AG10803 (cell line): ENCODE measurements at regions not wholly inside any gene's neighbourhood (a gene's known extent, or its start where the extent isn't known, plus 50 kb on each side); places are given as distances from the start of the nearest gene placed in this dataset.

ENCODE experiments used
- DNase-seq: peaks from one replicate; pipeline ENCODE4 v3.0.0; 2010; ENCODE audit warnings: low read depth
- H3K4me3 ChIP-seq: 2 replicates; pipeline ENCODE4 v1.5.1; 2011; ENCODE audit warnings: mild to moderate bottlenecking, low read length, control low read depth
- TF ChIP-seq, protein P1 (sequence below): conservative IDR thresholded peaks from 2 replicates; pipeline ENCODE4 v1.5.1; 2011; ENCODE audit warnings: mild to moderate bottlenecking, low read length, control low read depth, inconsistent platforms

DNA sequence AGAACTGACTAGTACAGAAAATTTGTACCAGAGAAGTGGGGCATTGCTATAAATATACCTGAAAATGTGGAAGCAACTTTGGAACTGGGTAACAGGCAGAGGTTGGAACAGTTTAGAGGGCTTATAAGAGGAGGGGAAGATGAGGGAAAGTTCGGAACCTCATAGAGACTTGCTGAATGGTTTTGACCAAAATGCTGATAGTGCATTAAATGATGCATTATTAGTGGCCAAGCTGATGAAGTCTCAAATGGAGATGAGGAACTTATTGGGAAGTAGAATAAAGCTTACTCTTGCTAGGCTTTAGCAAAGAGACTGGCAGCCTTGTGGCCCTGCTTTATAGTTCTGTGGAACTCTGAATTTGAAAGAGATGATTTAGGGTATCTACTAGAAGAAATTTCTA lies 189.8 kb downstream of the FGF10 start:
- H3K4me3 ChIP-seq: no peak overlapping the region
- TF ChIP-seq, protein P1, sequence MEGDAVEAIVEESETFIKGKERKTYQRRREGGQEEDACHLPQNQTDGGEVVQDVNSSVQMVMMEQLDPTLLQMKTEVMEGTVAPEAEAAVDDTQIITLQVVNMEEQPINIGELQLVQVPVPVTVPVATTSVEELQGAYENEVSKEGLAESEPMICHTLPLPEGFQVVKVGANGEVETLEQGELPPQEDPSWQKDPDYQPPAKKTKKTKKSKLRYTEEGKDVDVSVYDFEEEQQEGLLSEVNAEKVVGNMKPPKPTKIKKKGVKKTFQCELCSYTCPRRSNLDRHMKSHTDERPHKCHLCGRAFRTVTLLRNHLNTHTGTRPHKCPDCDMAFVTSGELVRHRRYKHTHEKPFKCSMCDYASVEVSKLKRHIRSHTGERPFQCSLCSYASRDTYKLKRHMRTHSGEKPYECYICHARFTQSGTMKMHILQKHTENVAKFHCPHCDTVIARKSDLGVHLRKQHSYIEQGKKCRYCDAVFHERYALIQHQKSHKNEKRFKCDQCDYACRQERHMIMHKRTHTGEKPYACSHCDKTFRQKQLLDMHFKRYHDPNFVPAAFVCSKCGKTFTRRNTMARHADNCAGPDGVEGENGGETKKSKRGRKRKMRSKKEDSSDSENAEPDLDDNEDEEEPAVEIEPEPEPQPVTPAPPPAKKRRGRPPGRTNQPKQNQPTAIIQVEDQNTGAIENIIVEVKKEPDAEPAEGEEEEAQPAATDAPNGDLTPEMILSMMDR: no peak
- DNase-seq: no peak

DNA sequence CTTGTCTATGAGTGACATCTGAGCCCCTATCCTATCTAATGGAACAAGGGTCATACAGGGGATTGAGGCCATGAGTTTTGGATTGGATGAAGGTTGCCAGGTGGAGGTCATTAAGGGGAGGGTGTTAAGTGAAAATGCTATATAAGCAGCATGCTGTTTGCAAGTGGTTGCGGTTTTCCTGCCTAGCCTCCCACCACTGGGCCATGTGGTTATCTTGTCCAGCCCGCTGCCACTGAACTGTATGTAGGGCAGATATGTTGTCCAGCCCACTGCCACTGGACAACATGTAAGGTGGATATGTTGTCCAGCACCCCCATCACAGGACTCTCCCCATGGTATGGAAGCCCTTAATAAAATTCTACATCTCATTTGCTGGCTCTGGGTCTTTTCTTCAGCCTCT lies 200.0 kb downstream of the FGF10 start:
- TF ChIP-seq, protein P1: no peak
- no peak for DNase-seq
- H3K4me3 ChIP-seq: no peak overlapping the region

DNA sequence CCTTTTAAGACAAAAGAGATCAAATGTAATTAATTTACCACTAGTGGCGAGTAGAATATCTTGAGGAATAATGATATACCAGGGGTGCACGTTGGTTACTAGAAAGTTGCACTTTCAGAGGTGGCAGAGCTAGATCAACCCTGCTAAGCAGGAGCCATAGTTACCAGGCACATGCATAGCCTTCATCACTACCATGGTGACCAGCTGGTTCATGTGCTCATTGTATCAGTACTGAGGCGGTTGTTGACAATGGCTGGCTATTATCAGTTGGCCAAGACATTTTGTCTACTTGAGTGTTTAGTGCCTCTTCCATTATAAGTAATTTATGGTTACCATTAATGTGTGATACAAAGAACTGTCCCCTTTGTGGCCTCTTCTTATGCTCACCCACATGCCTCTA lies 201.2 kb downstream of the FGF10 start:
- DNase-seq: no peak
- H3K4me3 ChIP-seq: no peak overlapping the region
- TF ChIP-seq, protein P1: no peak

DNA sequence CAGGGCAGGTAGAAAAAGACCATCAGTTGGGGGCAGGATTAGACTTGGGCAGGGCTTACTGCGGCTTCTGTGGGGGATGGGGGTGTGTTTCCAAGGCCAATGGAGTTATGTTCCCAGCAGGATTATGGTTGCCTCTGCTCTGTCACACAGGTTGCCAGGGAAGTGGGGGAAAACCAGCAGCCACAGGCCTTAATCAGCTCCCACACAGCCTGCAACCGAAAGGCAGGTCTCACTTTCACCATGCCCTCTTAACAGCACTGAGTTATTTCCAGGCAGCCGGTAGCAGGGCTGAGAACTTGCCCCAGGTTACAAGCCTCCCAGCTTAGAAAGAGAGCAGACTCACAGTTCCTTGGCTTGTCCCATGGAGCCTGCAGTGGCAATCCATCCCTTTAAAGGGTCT lies 205.5 kb downstream of the FGF10 start:
- DNase-seq: no peak
- no peak overlapping the region for H3K4me3 ChIP-seq
- TF ChIP-seq, protein P1: no peak

DNA sequence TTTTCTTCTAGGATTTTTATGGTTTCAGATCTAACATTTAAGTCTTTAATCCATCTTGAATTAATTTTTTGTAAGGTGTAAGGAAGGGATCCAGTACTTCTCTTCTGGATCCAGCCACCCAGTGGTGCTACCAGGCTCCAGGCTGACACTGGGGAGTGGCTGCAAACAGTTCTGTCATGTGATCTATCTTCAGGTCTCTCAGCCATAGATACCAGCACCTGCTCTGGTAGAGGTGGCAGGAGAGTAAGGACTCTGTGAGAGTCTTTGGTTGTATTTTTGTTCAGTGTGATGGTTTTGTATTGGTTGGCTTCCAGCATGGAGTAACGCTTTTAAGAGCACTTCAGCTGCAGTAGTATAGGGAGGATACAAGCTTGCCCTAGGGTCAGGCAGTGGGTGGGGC lies 205.9 kb downstream of the FGF10 start:
- no peak overlapping the region for H3K4me3 ChIP-seq
- no peak for DNase-seq
- TF ChIP-seq, protein P1: no peak

DNA sequence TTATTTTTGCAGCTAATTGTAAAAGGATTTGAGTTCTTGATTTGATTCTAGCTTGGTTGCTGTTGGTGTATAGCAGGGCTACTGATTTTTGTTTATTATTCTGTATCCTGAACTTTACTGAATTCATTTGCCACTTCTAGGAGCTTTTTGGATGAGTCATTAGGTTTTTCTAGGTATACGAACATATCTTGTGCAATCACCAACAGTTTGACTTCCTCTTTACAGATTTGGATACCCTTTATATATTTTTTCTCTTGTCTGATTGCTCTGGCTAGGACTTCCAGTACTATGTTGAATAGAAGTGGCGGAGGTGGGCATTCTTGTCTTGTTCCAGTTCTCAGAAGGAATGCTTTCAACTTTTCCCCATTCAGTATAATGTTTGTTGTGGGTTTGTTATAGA lies 210.8 kb downstream of the FGF10 start:
- DNase-seq: no peak
- H3K4me3 ChIP-seq: no peak overlapping the region
- TF ChIP-seq, protein P1: no peak

DNA sequence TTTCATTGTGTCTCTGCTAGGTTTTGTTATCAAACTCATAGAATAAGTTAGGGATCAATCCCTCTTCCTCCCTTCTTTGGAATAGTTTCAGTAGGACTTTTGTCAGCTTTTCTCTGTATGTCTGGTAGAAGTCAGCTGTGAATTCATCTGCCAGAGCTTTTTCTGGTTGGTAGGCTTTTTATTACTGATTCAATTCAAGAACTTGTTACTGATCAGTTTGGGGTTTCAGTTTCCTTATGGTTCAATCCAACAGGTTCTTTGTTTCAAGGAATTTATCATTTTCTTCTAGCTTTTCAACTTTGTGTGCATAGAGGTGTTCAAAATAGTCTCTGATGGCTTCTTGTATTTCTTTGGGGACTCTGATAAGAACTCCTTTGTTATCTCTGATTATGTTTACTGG lies 221.7 kb downstream of the FGF10 start:
- no peak overlapping the region for H3K4me3 ChIP-seq
- TF ChIP-seq, protein P1: no peak
- no peak for DNase-seq
